Lung (tissue), 11 donors: ENCODE measurements at regions not wholly inside any gene's neighbourhood (a gene's known extent, or its start where the extent isn't known, plus 50 kb on each side); places are given as distances from the start of the nearest gene placed in this dataset.

Source experiments
- ATAC-seq: fragments of 200-7000 bp; cut with Tn5 transposase; one replicate; pipeline ENCODE4 v1.9.1; 2020; ENCODE audit warnings: moderate number of reproducible peaks; ENCODE audit not compliant: insufficient read depth, low FRiP score
- DNase-seq, 3 donors: peaks; one replicate each; pipeline ENCODE4 v3.0.0-alpha.2; 2013 to 2017
- H3K27ac ChIP-seq, 2 donors: one replicate each; pipeline ENCODE4 v1.5.1; 2013; ENCODE audit warnings: mild to moderate bottlenecking in 2 of 2, moderate library complexity in 2 of 2, control low read depth in 1 of 2, inconsistent platforms in 1 of 2, low read depth in 1 of 2, low read length in 1 of 2
- H3K27me3 ChIP-seq, 3 donors: one replicate each; pipeline ENCODE4 v1.5.1; 2013; ENCODE audit warnings: low read length in 2 of 3; ENCODE audit not compliant: control insufficient read depth in 3 of 3, insufficient read depth in 3 of 3
- H3K36me3 ChIP-seq, 4 donors: one replicate each; pipeline ENCODE4 v1.5.1; 2013; ENCODE audit warnings: low read length in 4 of 4, mild to moderate bottlenecking in 1 of 4, moderate library complexity in 1 of 4; ENCODE audit not compliant: control insufficient read depth in 4 of 4, insufficient read depth in 4 of 4
- H3K4me1 ChIP-seq, 5 donors: one replicate each; pipeline ENCODE4 v1.5.1; 2013; ENCODE audit warnings: low read length in 5 of 5, mild to moderate bottlenecking in 2 of 5, moderate library complexity in 1 of 5; ENCODE audit not compliant: control insufficient read depth in 5 of 5, insufficient read depth in 5 of 5
- H3K4me3 ChIP-seq: one replicate; pipeline ENCODE4 v1.5.1; 2013; ENCODE audit warnings: mild to moderate bottlenecking, control low read depth, moderate library complexity
- H3K9ac ChIP-seq, 2 donors: one replicate each; pipeline ENCODE4 v1.5.1; 2013; ENCODE audit warnings: low read length in 2 of 2, control low read depth in 1 of 2; ENCODE audit not compliant: insufficient read depth in 1 of 2
- H3K9me3 ChIP-seq, 4 donors: one replicate each; pipeline ENCODE4 v1.5.1; 2013; ENCODE audit warnings: low read length in 3 of 4, mild to moderate bottlenecking in 1 of 4, moderate library complexity in 1 of 4; ENCODE audit not compliant: control insufficient read depth in 4 of 4, insufficient read depth in 3 of 4
- WGBS, 2 donors: extraction: QIAGEN DNeasy Blood & Tissue Kit; methylation state at CpG; one replicate each; pipeline ENCODE4 v1.1.7; 2013; 5-methylcytosine and 5-hydroxymethylcytosine counted together
- TF ChIP-seq, protein P1 (sequence below): IDR thresholded peaks from 2 replicates; pipeline ENCODE4 v1.5.1; 2012; ENCODE audit warnings: mild to moderate bottlenecking; ENCODE audit errors: control extremely low read depth, extremely low read depth
- donor health status: control.
- donor health status: control.
- donor health status: Bipolar disorder and iron deficiency.
- donor health status: healthy.
- donor health status: DM: yes; HTN: yes; CAD: no.

DNA sequence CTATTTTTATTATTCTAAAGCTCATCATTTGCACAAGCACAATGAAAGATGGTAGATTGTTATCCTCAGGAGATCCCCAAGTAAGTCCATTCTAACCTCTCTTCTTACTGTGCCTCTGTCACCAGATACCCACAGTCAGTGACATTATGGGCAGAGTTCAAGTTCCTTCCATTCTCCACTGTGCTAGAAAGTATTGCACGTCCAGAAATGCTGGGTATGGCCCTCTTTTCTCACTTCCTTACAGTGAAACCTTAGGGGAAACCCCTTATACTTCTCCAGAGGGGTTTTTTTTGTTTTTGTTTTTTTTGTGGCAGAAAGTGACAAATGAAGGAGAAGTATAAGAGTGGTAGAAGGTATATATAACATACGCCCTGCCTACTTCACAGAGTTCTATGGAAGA lies 102.9 kb downstream of the DIO2 start:
- DNase-seq = no peak
- H3K27me3 ChIP-seq = no peaks in the 10 kb centered on the region
- H3K36me3 ChIP-seq = no peaks in the 10 kb centered on the region
- H3K9ac ChIP-seq = no peak overlapping the region
- 69 to 72% methylated on average over 2 of the region's 2 CpGs for WGBS, 2 donors
- ATAC-seq = no peak
- peaks cover 0 to 6% (median 0%) of the 10 kb centered on the region in 5 donors for H3K4me1 ChIP-seq
- TF ChIP-seq, protein P1, sequence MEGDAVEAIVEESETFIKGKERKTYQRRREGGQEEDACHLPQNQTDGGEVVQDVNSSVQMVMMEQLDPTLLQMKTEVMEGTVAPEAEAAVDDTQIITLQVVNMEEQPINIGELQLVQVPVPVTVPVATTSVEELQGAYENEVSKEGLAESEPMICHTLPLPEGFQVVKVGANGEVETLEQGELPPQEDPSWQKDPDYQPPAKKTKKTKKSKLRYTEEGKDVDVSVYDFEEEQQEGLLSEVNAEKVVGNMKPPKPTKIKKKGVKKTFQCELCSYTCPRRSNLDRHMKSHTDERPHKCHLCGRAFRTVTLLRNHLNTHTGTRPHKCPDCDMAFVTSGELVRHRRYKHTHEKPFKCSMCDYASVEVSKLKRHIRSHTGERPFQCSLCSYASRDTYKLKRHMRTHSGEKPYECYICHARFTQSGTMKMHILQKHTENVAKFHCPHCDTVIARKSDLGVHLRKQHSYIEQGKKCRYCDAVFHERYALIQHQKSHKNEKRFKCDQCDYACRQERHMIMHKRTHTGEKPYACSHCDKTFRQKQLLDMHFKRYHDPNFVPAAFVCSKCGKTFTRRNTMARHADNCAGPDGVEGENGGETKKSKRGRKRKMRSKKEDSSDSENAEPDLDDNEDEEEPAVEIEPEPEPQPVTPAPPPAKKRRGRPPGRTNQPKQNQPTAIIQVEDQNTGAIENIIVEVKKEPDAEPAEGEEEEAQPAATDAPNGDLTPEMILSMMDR = no peak
- no peak overlapping the region for H3K4me3 ChIP-seq
- H3K27ac ChIP-seq = no peak overlapping the region
- peaks cover 0 to 5% (median 0%) of the 10 kb centered on the region in 4 donors for H3K9me3 ChIP-seq

GRCh38 chr14:80105488-80105994 lies 105.8 kb downstream of the DIO2 start:
- ATAC-seq (no peak), DNase-seq (no peak)
- TF ChIP-seq, protein P1 = no peak
- no peak overlapping the region for H3K9ac ChIP-seq
- H3K4me3 ChIP-seq = no peak overlapping the region
- no peaks in the 10 kb centered on the region for H3K36me3 ChIP-seq
- H3K27ac ChIP-seq = no peak overlapping the region
- H3K4me1 ChIP-seq = peaks cover 0 to 4% (median 0%) of the 10 kb centered on the region in 5 donors
- no peaks in the 10 kb centered on the region for H3K27me3 ChIP-seq
- H3K9me3 ChIP-seq = peaks cover 0 to 5% (median 0%) of the 10 kb centered on the region in 4 donors
- 61 to 65% methylated on average over 5 of the region's 5 CpGs for WGBS, 2 donors

DNA sequence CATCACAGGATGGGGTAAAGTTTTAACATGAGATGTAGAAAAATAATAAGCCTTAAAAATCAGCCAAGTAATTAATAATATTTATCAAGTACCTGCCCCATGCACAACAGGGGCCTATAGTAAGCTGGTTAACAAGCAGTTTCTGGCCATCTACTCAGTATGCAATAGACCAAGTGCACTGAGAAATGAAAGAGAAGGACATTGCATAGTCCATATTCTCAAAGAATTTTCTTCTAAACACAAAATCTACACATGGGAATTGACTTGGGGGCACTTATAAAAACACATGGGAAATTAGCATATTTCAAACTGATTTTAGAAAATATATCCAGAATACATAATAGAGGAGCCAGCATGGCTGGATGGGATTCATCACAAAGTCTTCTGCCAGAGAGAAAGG lies 109.5 kb downstream of the DIO2 start:
- H3K9ac ChIP-seq = no peak overlapping the region
- H3K27ac ChIP-seq = no peak overlapping the region
- no peaks in the 10 kb centered on the region for H3K36me3 ChIP-seq
- DNase-seq (no peak), ATAC-seq (no peak)
- H3K4me3 ChIP-seq = no peak overlapping the region
- no peaks in the 10 kb centered on the region for H3K4me1 ChIP-seq
- no peaks in the 10 kb centered on the region for H3K27me3 ChIP-seq
- H3K9me3 ChIP-seq = no peaks in the 10 kb centered on the region
- TF ChIP-seq, protein P1 = no peak

DNA sequence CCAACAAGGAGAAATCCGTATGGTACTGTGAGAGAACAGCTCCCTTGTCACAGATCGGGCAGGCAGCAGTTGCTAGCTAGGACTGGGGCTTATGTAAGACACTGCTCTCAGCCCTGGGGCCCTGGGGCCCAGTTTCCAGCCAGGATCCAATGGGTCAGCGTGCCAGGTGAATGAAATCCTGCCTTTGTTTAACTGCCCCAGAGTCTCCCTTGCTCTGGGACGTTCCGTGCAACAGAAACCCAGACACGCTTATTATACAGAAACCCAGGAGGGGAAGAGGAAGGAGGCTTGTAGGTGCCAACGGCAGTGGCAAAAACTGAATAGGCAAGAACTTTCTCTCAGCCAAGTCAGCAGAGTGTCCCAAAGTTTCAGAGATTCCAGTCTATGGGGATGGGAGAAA lies 110.6 kb downstream of the DIO2 start:
- Histone ChIP-seq H3K9me3 (no peaks in the 10 kb centered on the region), H3K4me3 (no peak overlapping the region), H3K9ac (no peak overlapping the region), H3K36me3 (no peaks in the 10 kb centered on the region), H3K4me1 (no peaks in the 10 kb centered on the region), H3K27me3 (no peaks in the 10 kb centered on the region), H3K27ac (no peak overlapping the region)
- DNase-seq (no peak), ATAC-seq (no peak)
- TF ChIP-seq, protein P1 = no peak
- 85 to 86% methylated on average over 7 of the region's 7 CpGs for WGBS, 2 donors
